D721Med (cell line): ENCODE measurements at regions not wholly inside any gene's neighbourhood (a gene's known extent, or its start where the extent isn't known, plus 50 kb on each side); places are given as distances from the start of the nearest gene placed in this dataset.

Experiments used
- DNase-seq: peaks from one replicate; pipeline ENCODE4 v3.0.0; 2011; ENCODE audit warnings: low spot score; ENCODE audit not compliant: insufficient read length
- FAIRE-seq: peaks from 2 replicates; lab custom pipeline; 2011; peaks lifted over from hg19 to GRCh38; lab: Jason Lieb, UNC
- TF ChIP-seq, protein P1 (sequence below): IDR thresholded peaks from 2 replicates; pipeline ENCODE4 v1.5.1; 2012; ENCODE audit warnings: mild to moderate bottlenecking, control low read depth; ENCODE audit not compliant: insufficient read depth; ENCODE audit errors: missing control alignments

DNA sequence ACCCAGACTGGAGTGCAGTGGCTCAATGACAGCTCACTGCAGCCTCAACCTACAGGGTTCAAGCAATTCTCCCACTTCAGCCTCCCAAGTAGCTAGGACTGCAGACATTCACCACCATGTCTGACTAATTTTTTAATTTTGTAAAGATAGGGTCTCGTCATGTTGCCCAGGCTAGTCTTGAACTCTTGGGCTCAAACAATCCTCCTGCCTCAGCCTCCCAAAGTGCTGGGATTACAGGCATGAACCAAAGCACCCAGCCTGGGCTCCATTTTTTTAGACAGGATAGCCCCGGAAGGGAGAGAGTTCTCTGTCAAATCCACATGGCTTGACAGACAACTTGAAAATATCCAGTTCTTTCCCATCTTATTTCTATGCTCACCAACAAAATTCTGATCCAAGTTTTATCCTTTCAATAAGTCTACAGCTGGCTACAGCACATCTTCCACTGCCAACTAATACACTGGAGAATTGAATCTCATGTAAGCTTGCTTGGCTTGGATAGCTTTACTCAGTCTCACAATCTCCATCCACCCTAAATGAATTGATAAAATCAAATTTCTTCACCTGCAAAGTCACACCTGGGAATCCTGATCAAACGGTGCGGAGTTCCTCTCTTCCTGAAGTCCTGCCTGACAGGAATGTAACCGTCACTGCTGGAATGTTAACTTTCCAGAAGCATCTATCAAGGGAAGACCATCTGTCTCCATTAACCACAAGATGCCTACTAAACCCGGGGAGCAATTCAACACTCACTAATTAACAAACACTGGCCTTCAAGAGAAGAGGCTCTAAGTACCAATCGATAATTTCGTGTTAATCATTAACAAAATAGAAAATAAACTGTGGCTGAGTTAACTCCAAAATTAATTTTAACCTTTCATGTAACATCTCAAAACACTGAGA lies 239.7 kb upstream of the MKLN1 start:
- TF ChIP-seq, protein P1, sequence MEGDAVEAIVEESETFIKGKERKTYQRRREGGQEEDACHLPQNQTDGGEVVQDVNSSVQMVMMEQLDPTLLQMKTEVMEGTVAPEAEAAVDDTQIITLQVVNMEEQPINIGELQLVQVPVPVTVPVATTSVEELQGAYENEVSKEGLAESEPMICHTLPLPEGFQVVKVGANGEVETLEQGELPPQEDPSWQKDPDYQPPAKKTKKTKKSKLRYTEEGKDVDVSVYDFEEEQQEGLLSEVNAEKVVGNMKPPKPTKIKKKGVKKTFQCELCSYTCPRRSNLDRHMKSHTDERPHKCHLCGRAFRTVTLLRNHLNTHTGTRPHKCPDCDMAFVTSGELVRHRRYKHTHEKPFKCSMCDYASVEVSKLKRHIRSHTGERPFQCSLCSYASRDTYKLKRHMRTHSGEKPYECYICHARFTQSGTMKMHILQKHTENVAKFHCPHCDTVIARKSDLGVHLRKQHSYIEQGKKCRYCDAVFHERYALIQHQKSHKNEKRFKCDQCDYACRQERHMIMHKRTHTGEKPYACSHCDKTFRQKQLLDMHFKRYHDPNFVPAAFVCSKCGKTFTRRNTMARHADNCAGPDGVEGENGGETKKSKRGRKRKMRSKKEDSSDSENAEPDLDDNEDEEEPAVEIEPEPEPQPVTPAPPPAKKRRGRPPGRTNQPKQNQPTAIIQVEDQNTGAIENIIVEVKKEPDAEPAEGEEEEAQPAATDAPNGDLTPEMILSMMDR = no peak
- DNase-seq (no peak), FAIRE-seq (no peak)

DNA sequence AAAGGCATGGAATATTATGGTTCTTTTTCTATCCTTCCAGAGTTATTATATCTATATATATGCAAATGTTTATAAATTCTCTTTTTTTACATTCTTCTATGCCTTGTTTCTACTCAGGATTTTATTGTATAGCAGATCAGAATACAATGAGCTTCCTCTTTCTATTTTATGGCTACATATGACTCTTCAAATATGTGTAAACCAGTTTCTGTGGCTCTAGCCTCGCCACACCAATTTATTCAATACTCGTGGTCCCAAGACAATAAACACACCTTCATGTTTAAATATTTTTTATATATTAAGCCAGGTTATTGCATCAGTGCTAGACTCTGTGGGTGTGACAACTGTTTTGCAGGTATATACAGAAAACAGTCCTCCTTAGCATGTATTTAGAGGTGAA lies 237.5 kb upstream of the MKLN1 start:
- DNase-seq = no peak
- no peak for FAIRE-seq
- TF ChIP-seq, protein P1 = no peak

DNA sequence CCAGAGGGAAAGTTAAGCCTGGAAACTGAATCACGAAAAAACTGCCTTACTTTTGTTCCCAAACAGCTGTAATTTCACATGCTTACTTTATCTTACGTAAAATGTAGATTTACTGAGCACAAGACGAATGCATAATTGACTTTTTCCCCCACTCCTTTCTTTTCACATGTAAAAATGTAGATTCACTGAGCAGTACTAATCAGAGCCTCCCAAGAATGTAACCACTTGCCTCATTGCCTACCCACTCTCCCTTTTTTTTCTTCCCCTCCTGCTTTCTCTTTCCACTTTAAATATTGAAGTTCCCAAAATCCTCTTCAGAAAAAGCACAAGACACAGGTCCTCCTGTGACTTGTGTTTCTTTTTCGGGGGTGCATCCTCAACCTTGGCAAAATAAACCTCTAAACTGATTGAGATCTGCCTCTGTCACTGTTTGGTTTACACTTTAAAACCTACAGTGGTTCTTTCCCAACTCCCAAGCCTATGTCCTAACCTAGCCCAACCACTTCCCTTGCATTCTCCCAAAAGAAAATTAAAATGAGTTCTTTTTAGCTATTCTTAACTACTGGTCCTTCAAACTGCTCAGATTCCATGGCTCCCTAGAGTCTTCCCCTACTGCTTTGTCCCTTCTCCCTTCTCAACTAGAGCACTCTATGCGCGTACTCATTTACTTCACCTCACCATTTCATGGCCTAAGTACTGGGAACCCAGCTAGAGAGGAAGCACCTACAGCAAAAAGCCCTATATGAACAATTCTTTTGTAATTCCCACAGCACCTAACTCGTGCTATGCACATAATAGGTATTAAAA lies 236.6 kb upstream of the MKLN1 start:
- DNase-seq (no peak), FAIRE-seq (no peak)
- TF ChIP-seq, protein P1 = no peak

DNA sequence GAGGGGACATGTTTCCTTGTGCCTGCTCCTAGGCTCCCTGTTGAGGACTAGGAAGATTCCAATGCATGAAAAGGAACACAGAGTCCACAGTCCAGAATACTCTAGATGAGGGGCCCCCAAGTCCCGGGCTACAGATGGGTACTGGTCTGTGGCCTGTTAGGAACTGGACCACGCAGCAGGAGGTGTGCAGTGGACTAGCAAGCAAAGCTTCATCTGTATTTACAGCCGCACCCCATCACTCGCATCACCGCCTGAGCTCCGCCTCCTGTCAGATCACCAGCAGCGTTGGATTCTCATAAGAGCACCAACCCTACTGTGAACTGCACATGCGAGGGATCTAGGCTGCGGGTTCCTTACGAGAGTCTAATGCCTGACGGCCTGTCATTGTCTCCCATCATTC lies 233.0 kb upstream of the MKLN1 start:
- FAIRE-seq (no peak), DNase-seq (no peak)
- TF ChIP-seq, protein P1 = no peak

DNA sequence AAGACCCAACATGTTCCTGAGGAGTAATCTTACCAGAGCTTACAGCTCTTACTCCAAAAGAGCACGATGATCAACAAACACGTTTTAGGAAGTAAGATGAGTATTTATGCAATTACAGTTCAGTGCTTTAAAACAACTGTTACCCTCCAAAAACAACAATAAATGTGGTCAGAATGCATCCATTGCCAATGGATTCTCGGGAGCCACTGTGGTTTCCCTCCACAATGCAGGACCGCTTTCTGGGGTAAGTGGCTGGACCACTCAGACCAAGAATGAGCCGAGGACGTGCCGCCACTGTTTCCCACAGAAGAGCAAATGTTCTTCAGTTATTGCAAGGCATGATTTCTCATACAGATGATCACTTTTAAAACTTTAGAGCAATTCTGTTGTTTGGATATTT lies 232.3 kb upstream of the MKLN1 start:
- no peak for DNase-seq
- TF ChIP-seq, protein P1 = no peak
- no peak for FAIRE-seq

DNA sequence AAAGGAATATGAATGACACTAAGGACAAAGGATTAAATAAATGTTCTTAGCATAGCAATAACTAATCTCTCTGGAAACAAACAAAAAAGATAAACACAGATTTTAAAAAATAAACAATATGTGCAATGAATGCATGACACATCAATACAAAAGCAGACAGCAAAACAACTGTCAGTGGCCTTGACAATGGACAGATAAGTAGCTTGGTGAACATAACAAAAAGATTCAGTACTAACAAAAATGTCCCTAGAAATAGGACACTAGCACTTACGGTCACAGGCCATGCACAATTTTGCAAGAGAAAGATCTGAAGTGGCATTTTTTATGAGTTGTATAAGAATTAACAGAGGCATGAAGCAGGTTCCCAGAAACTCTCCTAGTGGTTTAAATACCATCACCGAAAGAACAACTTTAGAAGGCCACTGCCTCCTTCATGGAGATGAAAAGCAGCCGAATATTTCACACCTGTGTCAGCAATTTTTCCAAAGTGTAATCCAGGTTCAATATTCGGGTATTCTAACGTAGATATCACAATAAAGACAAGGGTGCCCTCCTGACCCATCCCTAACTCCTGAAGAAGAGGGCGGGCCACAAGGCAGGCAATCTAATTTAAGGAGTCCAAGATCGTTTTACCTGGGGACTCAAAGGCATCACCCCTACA lies 231.3 kb upstream of the MKLN1 start:
- TF ChIP-seq, protein P1 = no peak
- DNase-seq = no peak
- no peak for FAIRE-seq
